Small intestine (tissue), 7 donors: ENCODE measurements at regions not wholly inside any gene's neighbourhood (a gene's known extent, or its start where the extent isn't known, plus 50 kb on each side); places are given as distances from the start of the nearest gene placed in this dataset.
A peak's percentile ranks its signal among the peaks of the same experiment; 100 is the strongest.
"Not testable (repeated sequence)": the region's sequence is repeated elsewhere in the genome, so short reads cannot be mapped to it uniquely, and the experiment has no call there.

Experiments
- DNase-seq, 2 donors: peaks; one replicate each; pipeline versions ENCODE4 v3.0.0 to v3.0.0-alpha.2; 2013
- FAIRE-seq: peaks from 2 replicates; lab custom pipeline; 2012; peaks lifted over from hg19 to GRCh38; lab: Jason Lieb, UNC
- H3K27ac ChIP-seq, 3 donors: one replicate each; pipeline ENCODE4 v1.5.1; 2013; ENCODE audit warnings: low read length in 2 of 3, mild to moderate bottlenecking in 2 of 3, control low read depth in 1 of 3, inconsistent platforms in 1 of 3, low read depth in 1 of 3, moderate library complexity in 1 of 3
- H3K27me3 ChIP-seq, 3 donors: one replicate each; pipeline ENCODE4 v1.6.1; 2013; ENCODE audit warnings: low read length in 3 of 3, inconsistent platforms in 1 of 3; ENCODE audit not compliant: control insufficient read depth in 3 of 3, insufficient read depth in 3 of 3
- H3K36me3 ChIP-seq, 3 donors: one replicate each; pipeline ENCODE4 v1.6.1; 2013; ENCODE audit warnings: low read length in 3 of 3, inconsistent platforms in 1 of 3, low read depth in 1 of 3, mild to moderate bottlenecking in 1 of 3, moderate library complexity in 1 of 3; ENCODE audit not compliant: control insufficient read depth in 3 of 3, insufficient read depth in 2 of 3
- H3K4me1 ChIP-seq, 3 donors: one replicate each; pipeline ENCODE4 v1.6.1; 2013; ENCODE audit warnings: low read length in 2 of 3, inconsistent platforms in 1 of 3, low read depth in 1 of 3, mild to moderate bottlenecking in 1 of 3, moderate library complexity in 1 of 3; ENCODE audit not compliant: control insufficient read depth in 3 of 3, insufficient read depth in 2 of 3
- H3K4me3 ChIP-seq, 3 donors: one replicate each; pipeline ENCODE4 v1.5.1; 2013; ENCODE audit warnings: low read length in 3 of 3, control low read depth in 1 of 3, inconsistent platforms in 1 of 3, low read depth in 1 of 3, mild to moderate bottlenecking in 1 of 3, moderate library complexity in 1 of 3
- H3K9me3 ChIP-seq, 2 donors: one replicate each; pipeline ENCODE4 v1.6.1; 2013; ENCODE audit warnings: low read depth in 1 of 2, low read length in 1 of 2; ENCODE audit not compliant: control insufficient read depth in 2 of 2, insufficient read depth in 1 of 2
- WGBS, 3 donors: extraction: QIAGEN DNeasy Blood & Tissue Kit; methylation state at CpG; one replicate each; pipeline ENCODE4 v1.1.7; 2013; 5-methylcytosine and 5-hydroxymethylcytosine counted together
- donor health status: healthy with polysubstance abuse.
- donor health status: control.
- donor health status: control.
- donor health status: Bipolar disorder and iron deficiency.
- donor health status: healthy.

- H3K4me1 ChIP-seq = peaks cover 0 to 8% (median 0%) of the 10 kb centered on the region in 3 donors
- WGBS, 3 donors = 18 to 63% (median 32%) methylated on average over 4 of the region's 4 CpGs
- H3K27ac ChIP-seq = peak overlapping the region in 1 of 3 donors; percentile 72
- no peaks in the 10 kb centered on the region for H3K36me3 ChIP-seq
- no peak overlapping the region for H3K4me3 ChIP-seq
- no peak for FAIRE-seq
- peak; percentile 14 to 68 for DNase-seq
- H3K27me3 ChIP-seq = no peaks in the 10 kb centered on the region
- peaks cover 0 to 7% of the 10 kb centered on the region in 2 donors for H3K9me3 ChIP-seq
Measured at GRCh38 chr15:92745845-92746271, 90.3 kb upstream of the FAM174B start.

- 88 to 94% (median 91%) methylated on average over 3 of the region's 3 CpGs for WGBS, 3 donors
- H3K4me3 ChIP-seq = no peak overlapping the region
- no peak overlapping the region for H3K27ac ChIP-seq
- no peaks in the 10 kb centered on the region for H3K36me3 ChIP-seq
- no peak for FAIRE-seq
- peaks cover 0 to 7% of the 10 kb centered on the region in 2 donors for H3K9me3 ChIP-seq
- H3K27me3 ChIP-seq = no peaks in the 10 kb centered on the region
- peaks cover 0 to 8% (median 0%) of the 10 kb centered on the region in 3 donors for H3K4me1 ChIP-seq
- no peak for DNase-seq
Measured at GRCh38 chr15:92747047-92747446, 91.5 kb upstream of the FAM174B start.

DNA sequence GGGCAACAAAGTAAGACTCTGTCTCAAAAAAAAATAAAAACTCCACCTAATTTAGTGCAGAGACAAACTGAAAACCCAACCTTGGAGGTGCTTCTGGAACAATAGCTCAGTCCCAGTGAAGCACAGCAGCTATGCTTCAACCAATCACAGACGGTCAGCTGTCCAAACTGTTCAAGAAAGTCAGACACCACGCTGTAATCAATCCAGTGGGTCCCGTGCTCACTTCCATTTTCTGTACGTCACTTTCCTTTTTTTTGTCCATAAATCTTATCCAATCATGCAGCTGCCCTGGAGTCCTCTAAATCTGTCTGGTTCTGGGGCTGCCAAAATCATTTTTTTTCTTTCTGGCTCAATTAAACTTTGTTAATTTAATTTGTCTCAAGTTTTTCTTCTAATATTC, 93.6 kb upstream of the FAM174B start:
- DNase-seq (no peak), FAIRE-seq (no peak)
- Histone ChIP-seq H3K27ac (no peak overlapping the region), H3K27me3 (no peaks in the 10 kb centered on the region), H3K9me3 (peaks cover 0 to 3% of the 10 kb centered on the region in 2 donors), H3K36me3 (no peaks in the 10 kb centered on the region), H3K4me1 (peaks cover 0 to 8% (median 0%) of the 10 kb centered on the region in 3 donors), H3K4me3 (no peak overlapping the region)
- WGBS, 3 donors = 71 to 93% (median 90%) methylated on average over 4 of the region's 4 CpGs

- no peaks in the 10 kb centered on the region for H3K27me3 ChIP-seq
- peaks cover 0 to 8% (median 0%) of the 10 kb centered on the region in 3 donors for H3K4me1 ChIP-seq
- DNase-seq (no peak), FAIRE-seq (no peak)
- H3K27ac ChIP-seq = no peak overlapping the region
- H3K9me3 ChIP-seq = peaks cover 0 to 3% of the 10 kb centered on the region in 2 donors
- H3K36me3 ChIP-seq = no peaks in the 10 kb centered on the region
- 77 to 81% (median 78%) methylated on average over 4 of the region's 4 CpGs for WGBS, 3 donors
- no peak overlapping the region for H3K4me3 ChIP-seq
Measured at GRCh38 chr15:92749946-92750345, 94.4 kb upstream of the FAM174B start.

- no peaks in the 10 kb centered on the region for H3K4me1 ChIP-seq
- FAIRE-seq (no peak), DNase-seq (peak in 1 of 2 donors; percentile 73)
- 65 to 77% (median 72%) methylated on average over 3 of the region's 3 CpGs for WGBS, 3 donors
- H3K9me3 ChIP-seq = no peaks in the 10 kb centered on the region
- H3K36me3 ChIP-seq = no peaks in the 10 kb centered on the region
- H3K27me3 ChIP-seq = no peaks in the 10 kb centered on the region
- no peak overlapping the region for H3K4me3 ChIP-seq
- no peak overlapping the region for H3K27ac ChIP-seq
Measured at GRCh38 chr15:92751528-92751927, 96.0 kb upstream of the FAM174B start.

GRCh38 chr15:92753591-92753990, 98.0 kb upstream of the FAM174B start:
- H3K4me3 ChIP-seq = no peak overlapping the region
- FAIRE-seq = no peak
- H3K27ac ChIP-seq = no peak overlapping the region
- no peaks in the 10 kb centered on the region for H3K36me3 ChIP-seq
- no peaks in the 10 kb centered on the region for H3K27me3 ChIP-seq
- peak in 1 of 2 donors; percentile 8 for DNase-seq
- 83 to 95% (median 88%) methylated on average over 3 of the region's 3 CpGs for WGBS, 3 donors
- no peaks in the 10 kb centered on the region for H3K4me1 ChIP-seq
- no peaks in the 10 kb centered on the region for H3K9me3 ChIP-seq

GRCh38 chr15:92763459-92763858, 107.9 kb upstream of the FAM174B start:
- WGBS, 3 donors = 79 to 87% (median 82%) methylated on average over 5 of the region's 5 CpGs
- no peaks in the 10 kb centered on the region for H3K4me1 ChIP-seq
- H3K9me3 ChIP-seq = no peaks in the 10 kb centered on the region
- FAIRE-seq (no peak), DNase-seq (no peak)
- H3K36me3 ChIP-seq = no peaks in the 10 kb centered on the region
- H3K4me3 ChIP-seq = no peak overlapping the region
- no peaks in the 10 kb centered on the region for H3K27me3 ChIP-seq
- H3K27ac ChIP-seq = no peak overlapping the region

DNA sequence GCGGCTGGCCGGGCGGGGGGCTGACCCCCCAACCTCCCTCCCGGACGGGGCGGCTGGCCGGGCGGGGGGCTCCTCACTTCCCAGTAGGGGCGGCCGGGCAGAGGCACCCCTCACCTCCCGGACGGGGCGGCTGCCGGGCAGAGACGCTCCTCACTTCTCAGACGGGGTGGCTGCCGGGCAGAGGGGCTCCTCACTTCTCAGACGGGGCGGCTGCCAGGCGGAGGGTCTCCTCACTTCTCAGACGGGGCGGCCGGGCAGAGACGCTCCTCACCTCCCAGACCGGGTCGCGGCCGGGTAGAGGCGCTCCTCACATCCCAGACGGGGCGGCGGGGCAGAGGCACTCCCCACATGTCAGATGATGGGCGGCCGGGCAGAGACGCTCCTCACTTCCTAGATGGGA, 112.6 kb upstream of the FAM174B start:
- H3K9me3 ChIP-seq, H3K4me1 ChIP-seq, FAIRE-seq, H3K27ac ChIP-seq, DNase-seq, H3K4me3 ChIP-seq, H3K27me3 ChIP-seq, H3K36me3 ChIP-seq: not testable (repeated sequence)
- 97 to 99% methylated on average over 23 to 35 of the region's 35 CpGs; no CpG with 5 or more reads in 1 of the 3 donors for WGBS, 3 donors

DNA sequence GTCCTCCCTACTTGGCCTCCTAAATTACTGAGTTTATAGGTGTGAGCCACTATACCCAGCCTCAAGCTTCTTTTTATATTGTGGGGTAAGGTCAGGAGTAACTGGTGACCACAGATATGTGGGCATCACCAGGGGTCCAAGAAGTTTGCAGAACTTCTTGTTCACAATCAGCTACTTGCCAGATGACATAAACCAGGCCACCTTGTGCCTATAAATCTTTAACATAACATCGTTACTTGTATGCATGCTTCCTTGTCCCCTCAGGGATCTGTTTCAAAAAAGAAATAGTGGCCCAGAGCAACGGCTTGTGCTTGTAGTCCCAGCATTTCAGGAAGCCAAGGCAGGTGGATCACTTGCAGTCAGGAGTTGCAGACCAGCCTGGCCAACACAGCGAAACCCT, 115.1 kb upstream of the FAM174B start:
- H3K4me3 ChIP-seq = no peak overlapping the region
- no peak for DNase-seq
- no peaks in the 10 kb centered on the region for H3K36me3 ChIP-seq
- no peaks in the 10 kb centered on the region for H3K27me3 ChIP-seq
- H3K4me1 ChIP-seq = no peaks in the 10 kb centered on the region
- H3K27ac ChIP-seq = no peak overlapping the region
- WGBS, 3 donors = 73 to 85% (median 73%) methylated on average over 3 of the region's 3 CpGs
- FAIRE-seq = no peak
- H3K9me3 ChIP-seq = no peaks in the 10 kb centered on the region
